ENCODE measurements at regions not wholly inside any gene's neighbourhood (a gene's known extent, or its start where the extent isn't known, plus 50 kb on each side); places are given as distances from the start of the nearest gene placed in this dataset.
A peak's percentile ranks its signal among the peaks of the same experiment; 100 is the strongest.

- H3K36me3 ChIP-seq, result no peaks in the 10 kb centered on the region
- H3K4me1 ChIP-seq, result no peaks in the 10 kb centered on the region
- H3K27me3 ChIP-seq, result no peaks in the 10 kb centered on the region
These were observed 124.8 kb upstream of the FAM3C start for GRCh38 chr7:121520911-121521310.

GRCh38 chr7:121519548-121520521 lies 123.7 kb upstream of the FAM3C start:
- no peak for DNase-seq
- no peaks in the 10 kb centered on the region; the same call in 1 of the 2 replicates for H3K9me3 ChIP-seq (replicated peaks)
- no peaks in the 10 kb centered on the region for H3K27me3 ChIP-seq
- no peaks in the 10 kb centered on the region for H3K4me1 ChIP-seq
- H3K4me3 ChIP-seq, result no peak overlapping the region
- H3K36me3 ChIP-seq, result no peaks in the 10 kb centered on the region
- H3K27ac ChIP-seq, result no peak overlapping the region

More at GRCh38 chr7:121520911-121521310, 124.8 kb upstream of the FAM3C start:
- Histone ChIP-seq H3K4me3 (no peak overlapping the region), H3K27ac (no peak overlapping the region), H3K9me3 (replicated peaks) (no peaks in the 10 kb centered on the region; the same call in 1 of the 2 replicates)
- DNase-seq, result no peak

- no peaks in the 10 kb centered on the region for H3K36me3 ChIP-seq
- no peak for DNase-seq
- H3K4me1 ChIP-seq, result no peaks in the 10 kb centered on the region
- H3K27me3 ChIP-seq, result no peaks in the 10 kb centered on the region
- no peak overlapping the region for H3K4me3 ChIP-seq
- H3K27ac ChIP-seq, result no peak overlapping the region
- H3K9me3 ChIP-seq (replicated peaks), result no peaks in the 10 kb centered on the region; the same call in 1 of the 2 replicates
These were observed 121.5 kb upstream of the FAM3C start for GRCh38 chr7:121517591-121517990.

GRCh38 chr7:121516821-121517220 lies 120.7 kb upstream of the FAM3C start:
- H3K27ac ChIP-seq, result no peak overlapping the region
- H3K36me3 ChIP-seq, result no peaks in the 10 kb centered on the region
- no peak for DNase-seq
- no peaks in the 10 kb centered on the region; the same call in 1 of the 2 replicates for H3K9me3 ChIP-seq (replicated peaks)
- H3K27me3 ChIP-seq, result no peaks in the 10 kb centered on the region
- no peak overlapping the region for H3K4me3 ChIP-seq
- no peaks in the 10 kb centered on the region for H3K4me1 ChIP-seq

- no peaks in the 10 kb centered on the region for H3K9me3 ChIP-seq (replicated peaks)
These were observed 119.7 kb upstream of the FAM3C start for GRCh38 chr7:121515630-121516401.

GRCh38 chr7:121515229-121515628 lies 119.1 kb upstream of the FAM3C start:
- H3K4me1 ChIP-seq, result no peaks in the 10 kb centered on the region
- H3K27ac ChIP-seq, result no peak overlapping the region
- H3K36me3 ChIP-seq, result no peaks in the 10 kb centered on the region
- no peaks in the 10 kb centered on the region for H3K27me3 ChIP-seq
- DNase-seq, result no peak
- no peaks in the 10 kb centered on the region for H3K9me3 ChIP-seq (replicated peaks)
- H3K4me3 ChIP-seq, result no peak overlapping the region

More at GRCh38 chr7:121515630-121516401, 119.7 kb upstream of the FAM3C start:
- H3K36me3 ChIP-seq, result no peaks in the 10 kb centered on the region
- no peaks in the 10 kb centered on the region for H3K27me3 ChIP-seq
- DNase-seq, result no peak
- H3K4me3 ChIP-seq, result no peak overlapping the region
- H3K4me1 ChIP-seq, result no peaks in the 10 kb centered on the region
- no peak overlapping the region for H3K27ac ChIP-seq

GRCh38 chr7:121513105-121513504 lies 117.0 kb upstream of the FAM3C start:
- Histone ChIP-seq H3K27me3 (no peaks in the 10 kb centered on the region), H3K4me1 (no peaks in the 10 kb centered on the region), H3K27ac (no peak overlapping the region), H3K9me3 (replicated peaks) (no peaks in the 10 kb centered on the region), H3K36me3 (no peaks in the 10 kb centered on the region), H3K4me3 (no peak overlapping the region)
- DNase-seq, result no peak

GRCh38 chr7:121510858-121511482 lies 114.9 kb upstream of the FAM3C start:
- H3K27ac ChIP-seq, result no peak overlapping the region

GRCh38 chr7:121510302-121510701 lies 114.2 kb upstream of the FAM3C start:
- no peak overlapping the region for H3K4me3 ChIP-seq
- no peaks in the 10 kb centered on the region for H3K4me1 ChIP-seq
- DNase-seq, result no peak
- H3K27me3 ChIP-seq, result no peaks in the 10 kb centered on the region
- no peaks in the 10 kb centered on the region for H3K36me3 ChIP-seq
- H3K9me3 ChIP-seq (replicated peaks), result peaks cover 3% of the 10 kb centered on the region
- H3K27ac ChIP-seq, result no peak overlapping the region

More at GRCh38 chr7:121510858-121511482, 114.9 kb upstream of the FAM3C start:
- Histone ChIP-seq H3K27me3 (no peaks in the 10 kb centered on the region), H3K4me3 (no peak overlapping the region), H3K9me3 (replicated peaks) (no peaks in the 10 kb centered on the region), H3K36me3 (no peaks in the 10 kb centered on the region), H3K4me1 (no peaks in the 10 kb centered on the region)
- DNase-seq, result no peak

GRCh38 chr7:121505540-121506182 lies 109.6 kb upstream of the FAM3C start:
- peak overlapping the region; percentile 61; the same call in 1 of the 2 replicates for H3K27ac ChIP-seq

GRCh38 chr7:121505021-121505420 lies 108.9 kb upstream of the FAM3C start:
- Histone ChIP-seq H3K36me3 (no peaks in the 10 kb centered on the region), H3K4me1 (peaks cover 5% of the 10 kb centered on the region; the same call in 1 of the 2 replicates), H3K27ac (peak overlapping the region; percentile 61), H3K9me3 (replicated peaks) (peaks cover 8% of the 10 kb centered on the region), H3K4me3 (no peak overlapping the region), H3K27me3 (no peaks in the 10 kb centered on the region)
- DNase-seq, result peak; percentile 25 to 43

More at GRCh38 chr7:121505540-121506182, 109.6 kb upstream of the FAM3C start:
- H3K27me3 ChIP-seq, result no peaks in the 10 kb centered on the region
- peaks cover 8% of the 10 kb centered on the region for H3K9me3 ChIP-seq (replicated peaks)
- no peak overlapping the region for H3K4me3 ChIP-seq
- no peaks in the 10 kb centered on the region for H3K36me3 ChIP-seq
- DNase-seq, result no peak
- H3K4me1 ChIP-seq, result peaks cover 5% of the 10 kb centered on the region; the same call in 1 of the 2 replicates

- Histone ChIP-seq H3K9me3 (replicated peaks) (peaks cover 8% of the 10 kb centered on the region), H3K27me3 (no peaks in the 10 kb centered on the region), H3K27ac (peak overlapping the region; percentile 61), H3K36me3 (no peaks in the 10 kb centered on the region), H3K4me3 (no peak overlapping the region), H3K4me1 (peaks cover 5% of the 10 kb centered on the region; the same call in 1 of the 2 replicates)
- peak; percentile 40 to 42 for DNase-seq
These were observed 108.4 kb upstream of the FAM3C start for GRCh38 chr7:121504482-121504881.

GRCh38 chr7:121503730-121504129 lies 107.6 kb upstream of the FAM3C start:
- H3K4me3 ChIP-seq, result no peak overlapping the region

GRCh38 chr7:121503039-121503438 lies 106.9 kb upstream of the FAM3C start:
- H3K27ac ChIP-seq, result no peak overlapping the region
- no peak for DNase-seq
- H3K27me3 ChIP-seq, result no peaks in the 10 kb centered on the region
- H3K4me3 ChIP-seq, result no peak overlapping the region
- no peaks in the 10 kb centered on the region for H3K36me3 ChIP-seq
- H3K4me1 ChIP-seq, result peaks cover 5% of the 10 kb centered on the region; the same call in 1 of the 2 replicates
- peaks cover 8% of the 10 kb centered on the region for H3K9me3 ChIP-seq (replicated peaks)

More at GRCh38 chr7:121503730-121504129, 107.6 kb upstream of the FAM3C start:
- H3K4me1 ChIP-seq, result peaks cover 5% of the 10 kb centered on the region; the same call in 1 of the 2 replicates
- H3K27me3 ChIP-seq, result no peaks in the 10 kb centered on the region
- H3K9me3 ChIP-seq (replicated peaks), result peaks cover 8% of the 10 kb centered on the region
- H3K27ac ChIP-seq, result no peak overlapping the region
- H3K36me3 ChIP-seq, result no peaks in the 10 kb centered on the region
- DNase-seq, result no peak

Measured in SJCRH30 (cell line).